Activated naive CD8-positive, alpha-beta T cell treated with anti-CD3 and anti-CD28 coated beads, Interleukin-2, amount 50 U/mL, for 24 hours (primary cell): ENCODE measurements at regions not wholly inside any gene's neighbourhood (a gene's known extent, or its start where the extent isn't known, plus 50 kb on each side); places are given as distances from the start of the nearest gene placed in this dataset.

Experiments
- ATAC-seq: fragments of 150-1000 bp; cut with Tn5 transposase; one replicate; pipeline ENCODE4 v1.10.0; 2021
- DNase-seq: peaks from one replicate; pipeline ENCODE4 v3.0.0; 2021
- H3K27ac Mint-ChIP-seq: one replicate; pipeline ENCODE4 v1.8.0; 2021; ENCODE audit warnings: mild to moderate bottlenecking, mixed read lengths
- H3K27me3 Mint-ChIP-seq: one replicate; pipeline ENCODE4 v1.8.0; 2021; ENCODE audit warnings: mixed read lengths
- H3K36me3 Mint-ChIP-seq: one replicate; pipeline ENCODE4 v1.8.0; 2021; ENCODE audit warnings: low read depth, mixed read lengths
- H3K4me1 Mint-ChIP-seq: one replicate; pipeline ENCODE4 v1.8.0; 2021; ENCODE audit warnings: mixed read lengths
- H3K4me3 Mint-ChIP-seq: one replicate; pipeline ENCODE4 v1.8.0; 2021; ENCODE audit warnings: mild to moderate bottlenecking, moderate library complexity, mixed read lengths
- H3K9me3 Mint-ChIP-seq: one replicate; pipeline ENCODE4 v1.8.0; 2021; ENCODE audit warnings: mixed read lengths

DNA sequence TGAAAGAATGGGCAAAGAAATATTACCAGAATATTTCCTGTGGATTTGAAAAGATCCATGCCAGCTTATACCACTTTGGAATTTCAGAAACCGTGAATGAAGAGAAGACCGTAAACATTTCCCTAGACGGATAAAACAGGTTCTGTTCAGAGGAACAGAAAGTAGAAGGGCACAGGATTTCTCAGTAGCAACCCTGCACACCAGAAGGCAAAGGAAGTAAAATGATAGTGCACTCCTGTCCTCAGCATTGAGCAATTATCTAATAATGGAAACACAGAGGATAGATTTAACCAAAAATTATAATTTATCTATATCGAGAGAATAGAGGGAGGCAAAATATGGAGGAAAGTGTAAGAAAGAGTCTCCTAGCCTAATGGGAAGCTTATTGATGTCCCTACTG is 87.0 kb upstream of the ITGA6 start:
- H3K4me3 Mint-ChIP-seq: peak overlapping the region; percentile 42
- H3K27ac Mint-ChIP-seq: no peak overlapping the region
- ATAC-seq (no peak), DNase-seq (no peak)
- peaks cover 15% of the 10 kb centered on the region for H3K4me1 Mint-ChIP-seq
- H3K9me3 Mint-ChIP-seq: peaks cover 11% of the 10 kb centered on the region
- peaks cover 3% of the 10 kb centered on the region for H3K36me3 Mint-ChIP-seq
- H3K27me3 Mint-ChIP-seq: no peaks in the 10 kb centered on the region

GRCh38 chr2:172342078-172342477 is 85.3 kb upstream of the ITGA6 start:
- ATAC-seq (no peak), DNase-seq (no peak)
- H3K9me3 Mint-ChIP-seq: peaks cover 18% of the 10 kb centered on the region
- no peak overlapping the region for H3K27ac Mint-ChIP-seq
- H3K4me3 Mint-ChIP-seq: no peak overlapping the region
- H3K36me3 Mint-ChIP-seq: peaks cover 3% of the 10 kb centered on the region
- H3K4me1 Mint-ChIP-seq: peaks cover 15% of the 10 kb centered on the region
- H3K27me3 Mint-ChIP-seq: no peaks in the 10 kb centered on the region

DNA sequence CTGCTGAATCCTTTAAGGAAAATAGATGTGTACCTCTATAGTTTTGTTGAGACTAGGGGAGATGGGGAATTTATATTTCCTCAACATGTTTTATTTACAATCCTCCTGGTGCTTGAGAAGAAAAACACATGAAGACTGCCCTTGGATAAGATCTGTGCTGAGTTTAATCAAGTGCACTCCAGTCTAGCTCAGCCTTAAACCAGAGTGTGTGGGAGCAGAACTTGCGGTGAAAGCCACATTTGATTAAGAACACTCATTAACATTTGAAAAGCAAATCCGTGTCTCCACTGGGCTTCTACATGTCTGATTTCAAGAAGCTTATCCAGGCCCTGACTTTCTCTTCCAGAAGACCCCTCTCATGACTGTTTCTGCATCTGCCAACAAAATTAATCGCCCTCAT is 84.8 kb upstream of the ITGA6 start:
- Mint-ChIP-seq H3K4me3 (no peak overlapping the region), H3K27me3 (no peaks in the 10 kb centered on the region), H3K9me3 (peaks cover 22% of the 10 kb centered on the region), H3K36me3 (peaks cover 3% of the 10 kb centered on the region), H3K4me1 (peaks cover 15% of the 10 kb centered on the region), H3K27ac (no peak overlapping the region)
- ATAC-seq (no peak), DNase-seq (no peak)

DNA sequence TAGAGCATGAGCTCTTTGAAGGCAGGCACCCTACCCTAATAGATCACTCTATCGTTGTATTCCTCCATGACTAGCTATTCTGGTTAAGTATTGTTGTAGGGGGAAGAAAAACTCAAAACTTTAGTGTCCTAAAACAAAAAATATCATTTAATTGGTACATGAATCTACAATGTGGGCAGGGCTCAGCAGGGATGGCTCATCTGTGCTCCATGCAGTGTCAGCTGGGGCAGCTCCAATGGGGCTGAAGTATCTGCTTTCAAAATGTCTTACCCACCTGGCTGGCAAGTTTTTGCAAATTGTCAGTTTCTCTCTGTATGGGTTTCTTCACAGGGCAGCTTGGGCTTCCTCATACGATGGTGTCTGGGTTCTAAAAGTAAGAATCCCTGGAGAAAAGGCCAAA is 83.2 kb upstream of the ITGA6 start:
- peaks cover 27% of the 10 kb centered on the region for H3K9me3 Mint-ChIP-seq
- no peak for ATAC-seq
- no peak for DNase-seq
- H3K27ac Mint-ChIP-seq: no peak overlapping the region
- H3K4me3 Mint-ChIP-seq: no peak overlapping the region
- peaks cover 3% of the 10 kb centered on the region for H3K36me3 Mint-ChIP-seq
- H3K4me1 Mint-ChIP-seq: peaks cover 15% of the 10 kb centered on the region
- H3K27me3 Mint-ChIP-seq: no peaks in the 10 kb centered on the region

DNA sequence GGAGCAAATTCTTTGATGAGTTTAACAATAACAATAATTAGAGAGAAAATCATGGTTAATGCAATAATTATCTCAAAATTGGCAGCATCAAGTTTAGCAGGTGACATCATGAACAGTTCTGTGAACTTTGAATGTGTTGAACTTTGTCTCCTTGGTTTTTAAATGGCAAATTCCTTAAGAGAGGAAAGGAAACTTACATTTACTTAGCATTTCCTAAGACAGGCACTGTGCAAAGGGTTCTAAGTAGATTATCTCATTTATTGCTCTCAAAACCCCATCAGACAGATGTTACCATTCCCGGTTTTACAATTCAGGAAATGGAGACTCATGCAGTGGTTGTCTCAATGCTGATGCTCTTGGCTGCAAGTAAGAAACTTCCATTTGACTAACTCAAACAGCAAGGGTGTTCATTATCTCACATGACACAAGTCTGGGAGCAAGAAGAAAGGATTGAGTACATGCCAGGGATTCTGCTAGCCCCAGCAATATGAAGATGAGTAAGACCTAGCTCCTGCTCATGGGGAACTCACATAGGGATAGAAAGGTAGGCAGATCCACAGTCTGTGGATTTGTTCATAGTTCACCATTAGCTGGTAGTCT is 81.3 kb upstream of the ITGA6 start:
- H3K9me3 Mint-ChIP-seq: peaks cover 27% of the 10 kb centered on the region
- H3K27me3 Mint-ChIP-seq: no peaks in the 10 kb centered on the region
- H3K4me3 Mint-ChIP-seq: no peak overlapping the region
- DNase-seq (no peak), ATAC-seq (no peak)
- peaks cover 3% of the 10 kb centered on the region for H3K36me3 Mint-ChIP-seq
- no peak overlapping the region for H3K27ac Mint-ChIP-seq
- no peaks in the 10 kb centered on the region for H3K4me1 Mint-ChIP-seq

- Mint-ChIP-seq H3K9me3 (peaks cover 25% of the 10 kb centered on the region), H3K4me1 (no peaks in the 10 kb centered on the region), H3K4me3 (no peak overlapping the region), H3K36me3 (peaks cover 3% of the 10 kb centered on the region), H3K27ac (no peak overlapping the region), H3K27me3 (no peaks in the 10 kb centered on the region)
- ATAC-seq: no peak
- DNase-seq: no peak
Measured at GRCh38 chr2:172348555-172349288, 78.7 kb upstream of the ITGA6 start.

DNA sequence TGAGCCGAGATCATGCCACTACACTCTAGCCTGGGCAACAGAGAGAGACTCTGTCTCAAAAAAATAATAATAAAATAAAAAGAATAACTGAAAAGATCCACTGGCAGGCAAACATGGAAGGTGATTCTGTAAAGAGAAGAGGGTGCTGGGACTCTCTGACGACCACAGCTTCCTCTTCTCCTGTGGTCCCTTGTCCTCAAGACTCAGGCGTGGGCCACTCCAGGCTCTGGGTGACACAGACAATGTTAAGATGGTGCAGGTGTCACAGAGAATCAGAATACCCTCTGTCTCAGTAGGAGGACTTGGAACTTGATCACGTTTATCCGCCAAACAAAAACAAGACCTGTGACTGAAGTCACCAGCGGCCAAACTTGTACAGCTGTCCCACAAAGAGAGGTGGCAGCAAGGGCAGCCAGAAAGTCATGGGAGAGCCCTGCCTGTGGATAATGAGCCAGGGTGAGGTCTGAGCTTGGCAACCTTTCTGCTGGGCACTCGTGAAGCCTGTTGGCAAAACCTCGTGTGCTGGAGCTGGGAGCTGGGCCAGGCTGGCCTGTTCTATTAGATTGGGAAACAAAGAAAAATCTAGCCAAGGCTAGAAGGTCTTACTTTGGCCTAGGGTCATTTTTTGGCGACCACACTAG is 76.4 kb upstream of the ITGA6 start:
- no peaks in the 10 kb centered on the region for H3K36me3 Mint-ChIP-seq
- ATAC-seq (no peak), DNase-seq (no peak)
- H3K4me3 Mint-ChIP-seq: no peak overlapping the region
- H3K27me3 Mint-ChIP-seq: no peaks in the 10 kb centered on the region
- H3K4me1 Mint-ChIP-seq: no peaks in the 10 kb centered on the region
- no peak overlapping the region for H3K27ac Mint-ChIP-seq
- peaks cover 12% of the 10 kb centered on the region for H3K9me3 Mint-ChIP-seq

- no peaks in the 10 kb centered on the region for H3K36me3 Mint-ChIP-seq
- no peaks in the 10 kb centered on the region for H3K4me1 Mint-ChIP-seq
- H3K4me3 Mint-ChIP-seq: no peak overlapping the region
- DNase-seq (no peak), ATAC-seq (no peak)
- no peaks in the 10 kb centered on the region for H3K27me3 Mint-ChIP-seq
- H3K9me3 Mint-ChIP-seq: peaks cover 12% of the 10 kb centered on the region
- no peak overlapping the region for H3K27ac Mint-ChIP-seq
Measured at GRCh38 chr2:172351586-172351985, 75.8 kb upstream of the ITGA6 start.

DNA sequence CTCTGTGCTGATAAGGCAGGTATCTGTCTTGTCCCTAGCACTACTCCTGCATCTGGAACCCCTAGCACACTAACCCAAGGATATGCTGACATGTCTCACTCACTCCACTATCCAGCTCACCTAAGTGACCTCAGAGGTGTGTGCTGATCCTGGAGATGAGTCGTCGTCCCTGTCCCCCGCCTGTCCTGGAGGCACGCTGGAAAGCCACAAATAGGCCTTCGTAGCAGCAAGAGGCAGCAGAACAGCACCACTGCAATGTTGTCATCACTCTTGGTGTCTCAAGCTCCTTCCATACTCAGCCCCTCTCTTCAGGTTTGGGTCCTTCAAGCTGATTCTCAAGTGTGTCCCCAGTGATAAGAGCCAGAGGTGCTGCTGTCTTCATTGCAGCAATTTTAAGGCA is 73.0 kb upstream of the ITGA6 start:
- Mint-ChIP-seq H3K4me3 (no peak overlapping the region), H3K27me3 (no peaks in the 10 kb centered on the region), H3K4me1 (no peaks in the 10 kb centered on the region), H3K27ac (no peak overlapping the region), H3K9me3 (no peaks in the 10 kb centered on the region), H3K36me3 (no peaks in the 10 kb centered on the region)
- ATAC-seq: no peak
- no peak for DNase-seq

DNA sequence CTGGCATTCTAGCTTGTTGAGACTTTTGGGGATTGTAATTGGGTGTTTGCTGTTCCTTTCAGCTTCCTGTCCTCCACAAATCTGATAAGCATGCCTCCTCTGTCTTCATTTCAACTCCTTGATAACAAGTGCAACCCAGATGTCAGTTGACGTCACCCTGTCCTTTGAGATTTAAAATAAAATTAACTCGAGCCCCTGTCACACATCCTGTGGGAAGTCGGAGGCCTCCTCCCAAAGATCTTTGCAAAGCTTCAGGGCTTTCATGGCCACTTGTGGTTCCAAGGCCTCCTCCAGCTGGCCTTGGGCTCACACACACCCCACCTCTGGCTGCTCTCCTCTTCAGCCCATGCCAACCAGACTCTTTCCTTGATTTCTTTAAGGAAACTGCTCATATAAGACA is 69.9 kb upstream of the ITGA6 start:
- Mint-ChIP-seq H3K36me3 (no peaks in the 10 kb centered on the region), H3K27me3 (no peaks in the 10 kb centered on the region), H3K4me3 (no peak overlapping the region), H3K9me3 (no peaks in the 10 kb centered on the region), H3K4me1 (no peaks in the 10 kb centered on the region), H3K27ac (no peak overlapping the region)
- DNase-seq: no peak
- ATAC-seq: no peak

- H3K9me3 Mint-ChIP-seq: no peaks in the 10 kb centered on the region
- no peaks in the 10 kb centered on the region for H3K36me3 Mint-ChIP-seq
- ATAC-seq (no peak), DNase-seq (no peak)
- no peak overlapping the region for H3K4me3 Mint-ChIP-seq
- no peaks in the 10 kb centered on the region for H3K4me1 Mint-ChIP-seq
- H3K27ac Mint-ChIP-seq: no peak overlapping the region
- no peaks in the 10 kb centered on the region for H3K27me3 Mint-ChIP-seq
Measured at GRCh38 chr2:172358691-172359556, 68.5 kb upstream of the ITGA6 start.

- Mint-ChIP-seq H3K4me1 (no peaks in the 10 kb centered on the region), H3K27me3 (no peaks in the 10 kb centered on the region), H3K36me3 (no peaks in the 10 kb centered on the region), H3K9me3 (no peaks in the 10 kb centered on the region), H3K27ac (no peak overlapping the region), H3K4me3 (no peak overlapping the region)
- DNase-seq: no peak
- ATAC-seq: no peak
Measured at GRCh38 chr2:172361360-172361759, 66.0 kb upstream of the ITGA6 start.

- H3K27me3 Mint-ChIP-seq: no peaks in the 10 kb centered on the region
- no peaks in the 10 kb centered on the region for H3K4me1 Mint-ChIP-seq
- DNase-seq: no peak
- no peak overlapping the region for H3K4me3 Mint-ChIP-seq
- H3K9me3 Mint-ChIP-seq: no peaks in the 10 kb centered on the region
- no peak for ATAC-seq
- H3K27ac Mint-ChIP-seq: no peak overlapping the region
- H3K36me3 Mint-ChIP-seq: no peaks in the 10 kb centered on the region
Measured at GRCh38 chr2:172361840-172362239, 65.5 kb upstream of the ITGA6 start.

DNA sequence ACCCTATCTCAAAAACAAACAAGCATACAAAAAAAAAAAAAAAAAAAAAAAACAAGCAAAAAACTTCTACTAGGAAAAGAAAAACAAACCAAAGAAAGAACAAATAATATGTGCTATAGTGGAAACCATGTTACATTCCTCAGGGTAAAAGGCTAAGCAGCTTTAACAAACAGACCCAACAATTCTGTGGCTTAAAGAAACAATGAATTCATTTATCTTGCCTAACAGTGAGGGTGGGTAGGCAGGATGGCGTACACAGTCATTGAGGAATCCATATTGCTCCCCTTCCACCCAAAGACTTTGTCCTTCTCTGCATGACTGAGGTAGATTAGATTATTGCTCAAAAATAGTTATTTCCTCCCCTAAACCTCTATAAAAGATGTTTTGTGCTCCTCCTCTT is 63.1 kb upstream of the ITGA6 start:
- Mint-ChIP-seq H3K27ac (no peak overlapping the region), H3K27me3 (no peaks in the 10 kb centered on the region), H3K4me3 (no peak overlapping the region), H3K9me3 (peaks cover 10% of the 10 kb centered on the region), H3K4me1 (no peaks in the 10 kb centered on the region), H3K36me3 (peaks cover 3% of the 10 kb centered on the region)
- DNase-seq (no peak), ATAC-seq (no peak)
